Suprapubic skin (tissue), 4 donors: ENCODE measurements at regions not wholly inside any gene's neighbourhood (a gene's known extent, or its start where the extent isn't known, plus 50 kb on each side); places are given as distances from the start of the nearest gene placed in this dataset.

Source experiments
- CTCF ChIP-seq, 2 donors: fragments of 200-600 bp in 1 of 2; fragments of 450-650 bp in 1 of 2; sonication (generic) in 1 of 2; IDR thresholded peaks; one replicate each; pipeline ENCODE4 v1.5.1; 2016 to 2019; ENCODE audit warnings: antibody characterized with exemption in 2 of 2, mild to moderate bottlenecking in 1 of 2, moderate library complexity in 1 of 2
- EP300 ChIP-seq: sonication (generic); formaldehyde crosslinking; IDR thresholded peaks from one replicate; pipeline ENCODE4 v1.6.1; 2017; ENCODE audit warnings: antibody characterized with exemption
- POLR2A ChIP-seq, 2 donors: fragments of 450-650 bp; IDR thresholded peaks; one replicate each; pipeline ENCODE4 v1.6.1; 2017; ENCODE audit warnings: antibody characterized with exemption in 2 of 2, mild to moderate bottlenecking in 2 of 2, moderate library complexity in 2 of 2
- POLR2AphosphoS5 ChIP-seq, 3 donors: sonication (generic); formaldehyde crosslinking; IDR thresholded peaks; one replicate each; pipeline ENCODE4 v1.6.1; 2017; ENCODE audit warnings: antibody characterized with exemption in 3 of 3

DNA sequence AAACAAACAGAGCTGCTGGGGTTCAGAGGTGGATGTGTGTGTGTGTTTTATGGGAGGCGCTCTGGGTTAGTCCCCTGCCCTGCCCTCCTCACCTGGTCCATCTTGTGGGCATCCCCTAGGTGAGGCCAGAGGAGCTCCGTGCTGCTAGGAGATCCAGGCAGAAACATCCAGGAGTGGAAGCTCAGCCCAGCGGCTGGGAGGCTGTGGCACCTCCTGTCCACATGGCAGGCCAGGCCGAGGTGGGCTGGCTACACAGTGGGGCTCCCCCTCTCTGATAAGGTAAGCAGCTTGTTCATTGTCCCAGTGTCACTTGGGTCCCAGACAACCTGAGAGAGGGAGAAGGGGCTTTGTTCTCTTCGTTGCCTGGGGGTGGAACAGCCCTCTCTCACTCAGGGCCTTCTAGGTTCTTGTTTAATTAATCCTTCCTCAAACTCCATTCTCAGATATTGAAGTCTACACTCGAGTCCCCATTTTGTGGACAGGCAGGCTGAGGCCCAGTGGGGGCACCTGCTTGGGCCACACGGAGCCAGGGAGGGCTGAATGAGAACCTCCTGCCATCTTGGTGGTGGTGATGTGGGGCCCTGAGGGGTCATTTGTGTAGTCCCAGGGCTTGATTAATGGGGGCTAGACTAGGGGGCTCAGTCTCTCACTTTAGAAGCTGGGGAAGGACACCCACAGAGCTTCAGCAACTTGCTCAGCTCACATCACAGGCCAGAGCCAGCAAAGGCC, 216.8 kb upstream of the GPR26 start:
- no peak for TF ChIP-seq CTCF (IDR thresholded peaks at IDR 0.05)
- TF ChIP-seq EP300, result no peak
- no peak for TF ChIP-seq POLR2AphosphoS5 (IDR thresholded peaks at IDR 0.05)
- TF ChIP-seq POLR2A (IDR thresholded peaks at IDR 0.05), result no peak
